ENCODE measurements at regions not wholly inside any gene's neighbourhood (a gene's known extent, or its start where the extent isn't known, plus 50 kb on each side); places are given as distances from the start of the nearest gene placed in this dataset.

- DNase-seq (no peak), ATAC-seq (no peak)
- no peaks in the 10 kb centered on the region for H3K36me3 Mint-ChIP-seq
- H3K4me3 Mint-ChIP-seq: no peak overlapping the region
- Histone ChIP-seq H3K27ac (ENCODE audit: low read length) (no peak overlapping the region), H3K9me3 (ENCODE audit: control insufficient read depth, insufficient read depth, low read length) (no peaks in the 10 kb centered on the region), H3K36me3 (ENCODE audit: control insufficient read depth, insufficient read depth, low read length) (no peaks in the 10 kb centered on the region), H3K27me3 (ENCODE audit: control insufficient read depth, insufficient read depth, low read length) (no peaks in the 10 kb centered on the region), H3K4me1 (ENCODE audit: control insufficient read depth, insufficient read depth, low read length) (no peaks in the 10 kb centered on the region), H3K4me3 (ENCODE audit: low read length) (no peak overlapping the region)
- intact Hi-C loops (cut with micrococcal nuclease): no loop called here
- H3K27ac Mint-ChIP-seq: no peak overlapping the region
- peaks cover 8 to 10% of the 10 kb centered on the region in 2 donors for H3K27me3 Mint-ChIP-seq (ENCODE audit: low read depth in 2 of 2)
- no peaks in the 10 kb centered on the region for H3K9me3 Mint-ChIP-seq
- H3K4me1 Mint-ChIP-seq: peaks cover 7% of the 10 kb centered on the region in 2 donors
- WGBS (ENCODE audit: insufficient coverage): 83% methylated on average over 2 of the region's 2 CpGs
- no peak for TF ChIP-seq CTCF (IDR thresholded peaks at IDR 0.05)
Observed at GRCh38 chr21:17921579-17922530, 102.7 kb upstream of the C21orf91 start.

GRCh38 chr21:17915976-17916375, 96.8 kb upstream of the C21orf91 start:
- H3K4me1 Mint-ChIP-seq: no peaks in the 10 kb centered on the region
- H3K36me3 Mint-ChIP-seq: no peaks in the 10 kb centered on the region
- Histone ChIP-seq H3K4me3 (ENCODE audit: low read length) (no peak overlapping the region), H3K36me3 (ENCODE audit: control insufficient read depth, insufficient read depth, low read length) (no peaks in the 10 kb centered on the region), H3K4me1 (ENCODE audit: control insufficient read depth, insufficient read depth, low read length) (no peaks in the 10 kb centered on the region), H3K27ac (ENCODE audit: low read length) (no peak overlapping the region), H3K9me3 (ENCODE audit: control insufficient read depth, insufficient read depth, low read length) (no peaks in the 10 kb centered on the region), H3K27me3 (ENCODE audit: control insufficient read depth, insufficient read depth, low read length) (no peaks in the 10 kb centered on the region)
- no peak for DNase-seq
- no peak for TF ChIP-seq CTCF (IDR thresholded peaks at IDR 0.05)
- H3K9me3 Mint-ChIP-seq: no peaks in the 10 kb centered on the region
- 83% methylated on average over 3 of the region's 3 CpGs for WGBS (ENCODE audit: insufficient coverage)
- H3K27me3 Mint-ChIP-seq (ENCODE audit: low read depth in 2 of 2): peaks cover 0 to 3% of the 10 kb centered on the region in 2 donors
- H3K4me3 Mint-ChIP-seq: no peak overlapping the region
- no peak for ATAC-seq
- intact Hi-C loops (cut with micrococcal nuclease): no loop called here
- H3K27ac Mint-ChIP-seq: no peak overlapping the region

GRCh38 chr21:17911628-17912027, 92.5 kb upstream of the C21orf91 start:
- 84% methylated on average over 2 of the region's 3 CpGs for WGBS (ENCODE audit: insufficient coverage)
- no peak for DNase-seq
- H3K9me3 Mint-ChIP-seq: no peaks in the 10 kb centered on the region
- Histone ChIP-seq H3K4me1 (ENCODE audit: control insufficient read depth, insufficient read depth, low read length) (no peaks in the 10 kb centered on the region), H3K27ac (ENCODE audit: low read length) (no peak overlapping the region), H3K9me3 (ENCODE audit: control insufficient read depth, insufficient read depth, low read length) (no peaks in the 10 kb centered on the region), H3K27me3 (ENCODE audit: control insufficient read depth, insufficient read depth, low read length) (no peaks in the 10 kb centered on the region), H3K36me3 (ENCODE audit: control insufficient read depth, insufficient read depth, low read length) (no peaks in the 10 kb centered on the region), H3K4me3 (ENCODE audit: low read length) (no peak overlapping the region)
- no peak for ATAC-seq
- peaks cover 0 to 5% of the 10 kb centered on the region in 2 donors for H3K27me3 Mint-ChIP-seq (ENCODE audit: low read depth in 2 of 2)
- H3K4me1 Mint-ChIP-seq: no peaks in the 10 kb centered on the region
- no peak overlapping the region for H3K4me3 Mint-ChIP-seq
- H3K27ac Mint-ChIP-seq: no peak overlapping the region
- H3K36me3 Mint-ChIP-seq: no peaks in the 10 kb centered on the region
- intact Hi-C loops (cut with micrococcal nuclease): no loop called here
- no peak for TF ChIP-seq CTCF (IDR thresholded peaks at IDR 0.05)
